Tibial artery (tissue), 4 donors: ENCODE measurements at regions not wholly inside any gene's neighbourhood (a gene's known extent, or its start where the extent isn't known, plus 50 kb on each side); places are given as distances from the start of the nearest gene placed in this dataset.
"Not testable (repeated sequence)": the region's sequence is repeated elsewhere in the genome, so short reads cannot be mapped to it uniquely, and the experiment has no call there.

Experiments used
- DNase-seq, 2 donors: peaks; one replicate each; pipeline ENCODE4 v3.0.0-alpha.2; 2019
- H3K27ac ChIP-seq, 2 donors: fragments of 200-600 bp; sonication (generic) in 1 of 2; 1 replicate in 1 of 2; 2 replicates in 1 of 2; pipeline ENCODE4 v1.5.1; 2018 to 2019; ENCODE audit warnings: mild to moderate bottlenecking in 1 of 2
- H3K27me3 ChIP-seq, 2 donors: fragments of 200-600 bp; sonication (generic) in 1 of 2; one replicate each; pipeline versions ENCODE4 v1.5.1 to v1.6.0; 2016 to 2019
- H3K36me3 ChIP-seq, 3 donors: fragments of 200-600 bp; sonication (generic) in 2 of 3; one replicate each; pipeline ENCODE4 v1.5.1; 2016 to 2019; ENCODE audit warnings: mild to moderate bottlenecking in 2 of 3
- H3K4me1 ChIP-seq, 4 donors: fragments of 200-600 bp; sonication (generic) in 2 of 4; 1 replicate in 3 of 4; 2 replicates in 1 of 4; pipeline ENCODE4 v1.5.1; 2016 to 2019
- H3K4me3 ChIP-seq, 2 donors: fragments of 200-600 bp; sonication (generic) in 1 of 2; 1 replicate in 1 of 2; 2 replicates in 1 of 2; pipeline ENCODE4 v1.5.1; 2018 to 2019; ENCODE audit warnings: mild to moderate bottlenecking in 2 of 2
- H3K9me3 ChIP-seq, 3 donors: fragments of 200-600 bp; sonication (generic) in 1 of 3; one replicate each; pipeline ENCODE4 v1.5.1; 2016 to 2019
- CTCF ChIP-seq, 2 experiments: fragments of 200-600 bp in 1 of 2; fragments of 450-650 bp in 1 of 2; IDR thresholded peaks; one replicate each; pipeline ENCODE4 v1.5.1; 2017 to 2019; ENCODE audit warnings: antibody characterized with exemption in 2 of 2, mild to moderate bottlenecking in 1 of 2, moderate library complexity in 1 of 2
- intact Hi-C: fragments of 100-400 bp; cut with DNase I; formaldehyde crosslinking; loops from one replicate; pipeline ENCODE4 v1.15.0; 2023; ENCODE audit warnings: low total_unique reads

- H3K27me3 ChIP-seq: no peaks in the 10 kb centered on the region
- DNase-seq: no peak
- no peaks in the 10 kb centered on the region for H3K36me3 ChIP-seq
- no peaks in the 10 kb centered on the region for H3K4me1 ChIP-seq
- peak; percentile 33 to 57 for TF ChIP-seq CTCF (IDR thresholded peaks at IDR 0.05)
- no peaks in the 10 kb centered on the region for H3K9me3 ChIP-seq
- intact Hi-C loops: no loop called here
- H3K4me3 ChIP-seq: no peak overlapping the region
- no peak overlapping the region for H3K27ac ChIP-seq
Measured at GRCh38 chr4:112951362-112952312, 97.8 kb upstream of the ANK2 start.

GRCh38 chr4:112952313-112952700, 97.1 kb upstream of the ANK2 start:
- no peaks in the 10 kb centered on the region for H3K27me3 ChIP-seq
- no peak overlapping the region for H3K4me3 ChIP-seq
- no peaks in the 10 kb centered on the region for H3K9me3 ChIP-seq
- no peak overlapping the region for H3K27ac ChIP-seq
- no peaks in the 10 kb centered on the region for H3K36me3 ChIP-seq
- no peak for DNase-seq
- H3K4me1 ChIP-seq: no peaks in the 10 kb centered on the region
- no peak for TF ChIP-seq CTCF (IDR thresholded peaks at IDR 0.05)
- intact Hi-C loops: no loop called here

- no peak for DNase-seq
- no peaks in the 10 kb centered on the region for H3K9me3 ChIP-seq
- no peaks in the 10 kb centered on the region for H3K36me3 ChIP-seq
- H3K4me3 ChIP-seq: no peak overlapping the region
- no peak overlapping the region for H3K27ac ChIP-seq
- no peaks in the 10 kb centered on the region for H3K4me1 ChIP-seq
- intact Hi-C loops: no loop called here
- no peak for TF ChIP-seq CTCF (IDR thresholded peaks at IDR 0.05)
- H3K27me3 ChIP-seq: no peaks in the 10 kb centered on the region
Measured at GRCh38 chr4:112953262-112953661, 96.2 kb upstream of the ANK2 start.

GRCh38 chr4:112954286-112954685, 95.2 kb upstream of the ANK2 start:
- H3K4me1 ChIP-seq: no peaks in the 10 kb centered on the region
- no peak for TF ChIP-seq CTCF (IDR thresholded peaks at IDR 0.05)
- no peak for DNase-seq
- no peak overlapping the region for H3K27ac ChIP-seq
- H3K9me3 ChIP-seq: no peaks in the 10 kb centered on the region
- no peaks in the 10 kb centered on the region for H3K36me3 ChIP-seq
- intact Hi-C loops: no loop called here
- no peak overlapping the region for H3K4me3 ChIP-seq
- H3K27me3 ChIP-seq: no peaks in the 10 kb centered on the region

GRCh38 chr4:112956484-112956896, 93.0 kb upstream of the ANK2 start:
- intact Hi-C loops: no loop called here
- H3K4me3 ChIP-seq: no peak overlapping the region

GRCh38 chr4:112957764-112958163, 91.7 kb upstream of the ANK2 start:
- H3K4me3 ChIP-seq, H3K36me3 ChIP-seq, H3K27ac ChIP-seq, H3K27me3 ChIP-seq, H3K9me3 ChIP-seq, DNase-seq, H3K4me1 ChIP-seq, intact Hi-C loops: not testable (repeated sequence)

More at GRCh38 chr4:112956484-112956896, 93.0 kb upstream of the ANK2 start:
- no peak for TF ChIP-seq CTCF (IDR thresholded peaks at IDR 0.05)
- DNase-seq: no peak
- Histone ChIP-seq H3K27ac (no peak overlapping the region), H3K4me1 (no peaks in the 10 kb centered on the region), H3K27me3 (no peaks in the 10 kb centered on the region), H3K9me3 (no peaks in the 10 kb centered on the region), H3K36me3 (no peaks in the 10 kb centered on the region)
